Endometrium (tissue), 2 donors: ENCODE measurements at regions not wholly inside any gene's neighbourhood (a gene's known extent, or its start where the extent isn't known, plus 50 kb on each side); places are given as distances from the start of the nearest gene placed in this dataset.

ENCODE experiments used
- FAIRE-seq: peaks from 2 replicates; lab custom pipeline; 2012; peaks lifted over from hg19 to GRCh38; lab: Jason Lieb, UNC
- donor health status: control.
- donor health status: control.

- no peak for FAIRE-seq
Measured at GRCh38 chr19:29263305-29264135, 50.6 kb upstream of the UQCRFS1 start.

- FAIRE-seq = no peak
Measured at GRCh38 chr19:29264897-29265296, 51.9 kb upstream of the UQCRFS1 start.

GRCh38 chr19:29265436-29265835, 52.5 kb upstream of the UQCRFS1 start:
- no peak for FAIRE-seq

- FAIRE-seq = no peak
Measured at GRCh38 chr19:29266001-29266400, 53.0 kb upstream of the UQCRFS1 start.

GRCh38 chr19:29266603-29267002, 53.7 kb upstream of the UQCRFS1 start:
- FAIRE-seq = no peak

- FAIRE-seq = no peak
Measured at GRCh38 chr19:29267701-29268100, 54.8 kb upstream of the UQCRFS1 start.

- FAIRE-seq = no peak
Measured at GRCh38 chr19:29268103-29268502, 55.2 kb upstream of the UQCRFS1 start.

GRCh38 chr19:29268721-29269393, 55.9 kb upstream of the UQCRFS1 start:
- FAIRE-seq = no peak

- no peak for FAIRE-seq
Measured at GRCh38 chr19:29269641-29270040, 56.7 kb upstream of the UQCRFS1 start.

- FAIRE-seq = no peak
Measured at GRCh38 chr19:29271341-29271740, 58.4 kb upstream of the UQCRFS1 start.

- FAIRE-seq = no peak
Measured at GRCh38 chr19:29271911-29272310, 59.0 kb upstream of the UQCRFS1 start.

- no peak for FAIRE-seq
Measured at GRCh38 chr19:29273000-29273640, 60.2 kb upstream of the UQCRFS1 start.

- FAIRE-seq = no peak
Measured at GRCh38 chr19:29275266-29275665, 62.3 kb upstream of the UQCRFS1 start.

- FAIRE-seq = no peak
Measured at GRCh38 chr19:29277102-29277501, 64.2 kb upstream of the UQCRFS1 start.

- FAIRE-seq = no peak
Measured at GRCh38 chr19:29278716-29279115, 65.8 kb upstream of the UQCRFS1 start.

- no peak for FAIRE-seq
Measured at GRCh38 chr19:29283366-29283765, 70.4 kb upstream of the UQCRFS1 start.

- no peak for FAIRE-seq
Measured at GRCh38 chr19:29285187-29285687, 72.3 kb upstream of the UQCRFS1 start.

- no peak for FAIRE-seq
Measured at GRCh38 chr19:29285878-29286277, 72.9 kb upstream of the UQCRFS1 start.

- no peak for FAIRE-seq
Measured at GRCh38 chr19:29287061-29287460, 74.1 kb upstream of the UQCRFS1 start.

- no peak for FAIRE-seq
Measured at GRCh38 chr19:29288256-29288655, 75.3 kb upstream of the UQCRFS1 start.

GRCh38 chr19:29289020-29289419, 76.1 kb upstream of the UQCRFS1 start:
- no peak for FAIRE-seq

- FAIRE-seq = no peak
Measured at GRCh38 chr19:29290853-29291252, 77.9 kb upstream of the UQCRFS1 start.

- FAIRE-seq = no peak
Measured at GRCh38 chr19:29292153-29292552, 79.2 kb upstream of the UQCRFS1 start.
